HG03025 (cell line): ENCODE measurements at regions not wholly inside any gene's neighbourhood (a gene's known extent, or its start where the extent isn't known, plus 50 kb on each side); places are given as distances from the start of the nearest gene placed in this dataset.

ENCODE experiments used
- ATAC-seq: cut with Tn5 transposase; IDR thresholded peaks from one replicate; pipeline ENCODE4 v1.9.1; 2021; ENCODE audit warnings: mild to moderate bottlenecking, moderate library complexity; ENCODE audit not compliant: unreplicated experiment, low FRiP score

- ATAC-seq: no peak
These were observed 199.5 kb upstream of the PMFBP1 start for GRCh38 chr16:72371307-72372086.

GRCh38 chr16:72369274-72369673 lies 197.3 kb upstream of the PMFBP1 start:
- no peak for ATAC-seq

- no peak for ATAC-seq
These were observed 195.9 kb upstream of the PMFBP1 start for GRCh38 chr16:72367851-72368250.

GRCh38 chr16:72362973-72363372 lies 191.0 kb upstream of the PMFBP1 start:
- ATAC-seq: no peak

GRCh38 chr16:72362476-72362875 lies 190.5 kb upstream of the PMFBP1 start:
- ATAC-seq: no peak

GRCh38 chr16:72357910-72358309 lies 186.0 kb upstream of the PMFBP1 start:
- no peak for ATAC-seq

- ATAC-seq: no peak
These were observed 183.6 kb upstream of the PMFBP1 start for GRCh38 chr16:72355561-72355960.

- no peak for ATAC-seq
These were observed 177.8 kb upstream of the PMFBP1 start for GRCh38 chr16:72349719-72350118.

- ATAC-seq: no peak
These were observed 161.0 kb upstream of the PMFBP1 start for GRCh38 chr16:72332926-72333325.

GRCh38 chr16:72324578-72324977 lies 152.6 kb upstream of the PMFBP1 start:
- ATAC-seq: no peak

GRCh38 chr16:72317446-72317845 lies 145.5 kb upstream of the PMFBP1 start:
- no peak for ATAC-seq

GRCh38 chr16:72313903-72314302 lies 141.9 kb upstream of the PMFBP1 start:
- no peak for ATAC-seq

GRCh38 chr16:72312828-72313227 lies 140.9 kb upstream of the PMFBP1 start:
- no peak for ATAC-seq

- ATAC-seq: no peak
These were observed 139.5 kb upstream of the PMFBP1 start for GRCh38 chr16:72311426-72311825.

- ATAC-seq: no peak
These were observed 137.0 kb upstream of the PMFBP1 start for GRCh38 chr16:72309001-72309400.

GRCh38 chr16:72308396-72308795 lies 136.4 kb upstream of the PMFBP1 start:
- ATAC-seq: no peak

GRCh38 chr16:72302332-72302731 lies 130.4 kb upstream of the PMFBP1 start:
- no peak for ATAC-seq

GRCh38 chr16:72301523-72302236 lies 129.7 kb upstream of the PMFBP1 start:
- ATAC-seq: no peak

GRCh38 chr16:72300892-72301291 lies 128.9 kb upstream of the PMFBP1 start:
- ATAC-seq: no peak

- no peak for ATAC-seq
These were observed 127.8 kb upstream of the PMFBP1 start for GRCh38 chr16:72299684-72300243.

- no peak for ATAC-seq
These were observed 127.0 kb upstream of the PMFBP1 start for GRCh38 chr16:72298961-72299360.

- ATAC-seq: no peak
These were observed 124.0 kb upstream of the PMFBP1 start for GRCh38 chr16:72295914-72296313.
